ENCODE measurements at regions not wholly inside any gene's neighbourhood (a gene's known extent, or its start where the extent isn't known, plus 50 kb on each side); places are given as distances from the start of the nearest gene placed in this dataset.
"Not testable (repeated sequence)": the region's sequence is repeated elsewhere in the genome, so short reads cannot be mapped to it uniquely, and the experiment has no call there.

DNA sequence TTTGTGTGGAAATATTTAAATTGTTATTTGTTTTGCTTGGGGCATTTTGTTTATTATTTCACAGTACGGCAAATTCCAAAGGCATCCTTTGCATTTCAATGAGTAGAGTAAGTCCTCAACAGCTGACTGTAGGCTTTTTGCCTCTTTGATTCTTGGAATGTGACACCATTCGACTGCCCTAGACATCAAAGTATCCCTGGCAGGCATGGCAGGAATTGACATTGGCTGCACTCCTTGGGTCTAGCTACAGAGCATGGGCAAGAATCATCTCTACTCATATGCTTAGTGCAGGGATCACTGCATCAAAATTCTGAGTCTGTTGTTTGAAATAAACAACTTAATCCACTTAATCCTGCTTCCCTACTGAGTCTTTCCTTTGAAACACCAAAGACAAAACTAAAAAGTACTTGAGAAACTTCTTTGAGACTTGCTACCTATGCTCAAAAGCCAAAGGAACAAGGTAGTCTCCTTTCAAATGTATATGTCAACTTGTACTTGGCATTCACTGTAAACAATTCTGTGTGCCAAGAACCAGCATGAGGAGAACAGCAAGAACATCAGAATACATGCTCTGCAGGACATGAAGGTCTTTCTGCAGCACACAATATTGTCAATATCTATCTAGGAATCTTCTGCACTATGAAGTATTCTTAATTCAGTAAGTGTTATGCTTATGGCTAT lies 1569.0 kb upstream of the FLRT2 start:
- DNase-seq = no peak

DNA sequence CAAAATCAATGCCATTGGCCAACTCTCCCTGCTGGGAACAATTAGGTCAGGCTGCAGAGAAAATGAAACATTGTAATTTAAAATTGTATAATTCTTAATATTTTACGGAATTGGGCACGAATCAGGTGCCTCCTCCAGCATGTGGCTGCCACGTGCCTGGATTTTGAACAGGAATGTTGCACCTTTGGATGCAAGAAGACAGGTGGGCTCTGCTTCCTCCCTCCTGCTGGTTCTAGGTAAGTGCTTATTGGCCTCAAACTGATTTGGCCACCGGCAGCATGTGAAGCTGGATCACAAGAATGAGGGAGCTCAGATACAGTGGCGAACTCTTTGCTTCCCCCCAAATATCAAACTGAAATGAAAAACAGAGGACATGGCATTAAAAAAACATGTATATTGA lies 1559.9 kb upstream of the FLRT2 start:
- DNase-seq = no peak

DNA sequence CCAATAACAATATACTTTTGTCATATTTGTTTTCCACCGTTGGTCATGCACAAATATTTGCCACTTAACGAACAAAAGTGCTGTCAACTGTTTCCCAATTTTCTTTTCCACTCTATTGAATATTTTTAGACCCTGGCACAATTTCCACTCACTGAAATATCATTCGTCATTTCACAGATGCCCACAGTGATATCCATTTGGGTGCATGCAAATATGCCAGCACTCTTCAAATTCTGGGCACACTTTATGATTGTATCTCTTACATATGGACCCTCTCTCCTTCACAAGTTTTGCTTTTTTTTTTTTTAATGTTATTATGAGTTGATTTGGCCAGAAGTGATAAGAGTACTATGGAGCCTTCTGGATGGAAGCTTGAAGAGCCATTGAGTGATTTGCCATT lies 1557.3 kb upstream of the FLRT2 start:
- DNase-seq = no peak

DNA sequence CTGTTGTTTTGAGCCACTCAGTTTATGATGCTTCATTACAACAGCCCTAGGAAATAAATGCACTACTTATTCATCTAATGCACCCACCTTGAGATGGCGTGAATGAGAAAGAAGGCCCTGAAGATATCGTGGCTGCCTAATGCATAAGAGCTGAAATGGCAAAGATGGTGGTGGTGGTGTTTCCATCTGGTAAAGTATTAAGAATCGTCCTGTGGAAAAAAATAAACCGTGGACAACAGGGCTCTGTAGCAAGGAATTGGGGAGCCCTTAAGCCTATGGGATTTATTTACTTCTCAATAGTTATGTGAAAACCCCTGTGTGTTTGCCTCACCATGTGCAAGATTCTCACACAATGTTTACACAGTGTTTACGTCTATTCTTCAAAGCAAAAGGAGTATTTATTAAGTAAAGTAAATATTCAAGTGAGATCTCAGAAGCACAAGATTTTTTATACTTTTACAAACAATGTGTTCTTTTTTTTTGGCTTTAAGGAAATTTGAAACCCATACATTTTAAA lies 1555.2 kb upstream of the FLRT2 start:
- no peak for DNase-seq

DNA sequence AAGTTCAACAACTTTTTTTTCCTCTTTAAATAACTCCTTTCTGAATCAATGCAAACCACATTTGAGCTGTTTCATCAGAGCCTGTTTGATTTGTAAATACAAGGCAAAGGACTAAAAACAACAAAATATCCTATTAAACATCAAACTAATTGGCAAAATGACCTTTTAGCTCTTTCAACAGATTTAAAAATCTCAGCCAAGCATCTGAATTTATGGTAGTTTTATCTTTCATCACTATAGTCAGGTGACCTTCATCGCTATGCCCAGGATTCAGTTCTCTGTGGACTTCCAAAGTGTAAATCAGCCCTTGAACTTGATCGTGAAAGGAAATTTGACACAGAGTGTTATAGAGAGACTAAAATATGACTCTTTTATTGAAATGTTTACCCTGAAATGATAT lies 1554.5 kb upstream of the FLRT2 start:
- DNase-seq = no peak

DNA sequence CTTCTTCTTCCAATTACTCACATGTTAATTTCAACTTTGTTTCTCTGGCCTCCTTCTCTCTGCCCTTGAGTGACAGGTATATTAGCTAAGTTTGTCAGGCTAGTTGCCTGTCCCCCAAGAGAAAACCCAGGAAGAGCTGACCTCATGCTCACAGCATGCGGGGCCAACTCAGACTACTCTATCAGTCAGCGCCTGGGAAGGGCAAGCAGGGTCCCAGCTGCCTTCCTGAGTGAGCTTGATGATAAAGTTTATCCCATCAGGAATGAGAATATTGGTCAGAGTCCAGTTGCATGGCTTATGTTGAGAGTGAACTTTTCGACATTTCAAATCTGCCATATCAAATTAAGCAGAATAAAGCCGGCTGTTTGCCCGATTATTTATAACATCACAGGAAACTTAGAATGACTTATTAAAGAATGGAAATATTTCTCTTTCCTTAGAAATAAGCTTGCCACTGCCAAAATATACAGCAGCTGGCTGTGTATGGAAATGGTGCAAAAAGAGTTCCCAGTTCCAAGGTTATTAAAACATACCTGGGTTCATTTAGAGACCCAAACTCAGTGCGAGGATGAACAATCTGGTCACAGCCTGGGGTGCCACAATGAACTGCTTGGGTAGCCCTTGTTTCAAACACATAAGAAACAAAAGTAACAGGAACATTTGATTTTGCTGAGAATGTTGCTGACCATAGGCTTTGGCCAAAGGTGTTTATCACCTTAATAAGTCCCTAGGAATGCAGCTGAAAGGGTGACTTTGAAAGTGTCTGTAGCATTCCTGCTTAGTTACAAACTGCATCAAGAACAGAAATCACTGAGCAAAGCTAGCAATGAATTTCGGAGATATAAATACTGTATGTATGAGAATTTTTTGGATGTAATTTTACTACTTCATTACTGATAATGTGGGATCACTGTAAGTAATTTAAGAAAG lies 1553.8 kb upstream of the FLRT2 start:
- no peak for DNase-seq

DNA sequence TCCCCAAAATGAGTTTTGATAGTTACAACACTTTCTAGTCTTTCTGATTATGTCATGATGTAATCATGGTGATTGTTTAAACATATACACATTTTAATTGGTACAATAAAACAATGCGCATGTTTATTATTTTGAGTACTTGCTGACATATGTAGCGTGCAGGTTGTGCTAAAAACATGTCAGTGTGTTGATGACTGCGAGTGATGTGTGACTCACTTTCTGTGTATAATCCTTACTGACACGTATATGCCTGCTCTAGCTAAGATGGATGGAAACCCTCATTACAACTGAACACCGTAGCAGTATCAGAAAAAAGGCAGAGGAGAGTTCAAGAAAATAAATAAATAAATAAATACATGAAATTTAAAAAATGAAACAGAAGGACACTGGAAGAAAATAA lies 1552.4 kb upstream of the FLRT2 start:
- no peak for DNase-seq

DNA sequence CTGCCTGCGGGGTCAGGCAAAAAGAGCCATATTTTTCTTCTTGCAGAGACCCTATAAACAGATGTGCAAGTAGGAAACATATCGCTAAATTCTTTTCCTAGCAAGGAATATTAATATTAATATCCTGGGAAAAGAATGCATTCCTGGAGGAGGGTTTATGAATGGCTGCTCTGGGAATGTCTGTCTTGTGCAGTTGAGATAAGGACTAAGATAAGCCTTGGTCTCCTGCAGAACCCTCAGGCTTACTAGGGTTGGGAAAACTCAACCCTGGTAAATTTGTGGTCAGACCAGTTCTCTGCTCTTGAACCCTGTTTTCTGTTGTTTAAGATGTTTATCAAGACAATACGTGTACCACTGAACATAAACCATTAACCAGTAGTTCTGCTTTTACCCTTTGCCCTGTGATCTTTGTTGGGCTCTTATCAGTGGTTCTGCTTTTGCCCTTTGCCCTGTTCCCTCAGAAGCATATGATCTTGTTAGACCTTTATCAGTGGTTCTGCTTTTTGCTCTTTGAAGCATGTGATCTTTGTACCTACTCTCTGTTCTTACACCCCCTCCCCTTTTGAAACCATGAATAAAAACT lies 1548.2 kb upstream of the FLRT2 start:
- DNase-seq = not testable (repeated sequence)

DNA sequence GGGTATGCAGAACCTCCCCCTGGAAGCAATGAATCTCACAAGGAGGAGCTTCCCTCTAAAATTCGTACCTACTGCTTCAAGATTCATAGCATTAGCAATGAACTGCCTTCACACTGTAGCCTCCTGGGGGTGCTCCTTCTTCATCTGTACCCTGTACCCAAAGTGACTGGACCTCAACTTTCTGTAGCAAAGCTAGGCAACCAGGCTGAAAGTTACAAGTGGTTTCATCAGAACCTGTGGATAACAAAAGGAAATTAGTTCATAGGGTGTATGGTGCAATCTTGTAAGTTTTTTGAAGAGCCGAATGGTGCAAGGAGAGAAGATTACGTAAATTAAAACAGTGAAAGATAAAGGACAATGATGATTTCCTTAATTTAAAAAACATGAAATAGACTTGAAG lies 1541.7 kb upstream of the FLRT2 start:
- no peak for DNase-seq

DNA sequence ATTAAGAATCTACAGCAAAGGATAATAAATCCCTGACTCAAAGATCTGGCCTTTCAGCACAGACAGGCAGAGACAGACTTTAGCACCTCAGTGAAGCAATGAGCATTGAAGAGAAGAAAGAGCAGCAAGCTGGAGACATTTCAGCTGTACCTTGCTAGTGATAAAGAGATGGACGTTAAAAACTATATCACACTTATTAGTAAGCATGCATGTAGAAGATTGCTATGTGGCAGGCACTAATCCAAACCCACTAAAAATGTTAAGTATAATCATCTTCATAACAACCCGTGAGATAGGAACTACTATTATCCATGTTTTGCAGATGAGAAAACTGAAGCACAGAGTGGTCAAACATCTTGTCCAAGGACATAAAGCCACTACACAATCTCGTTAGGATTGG lies 1538.3 kb upstream of the FLRT2 start:
- DNase-seq = no peak

DNA sequence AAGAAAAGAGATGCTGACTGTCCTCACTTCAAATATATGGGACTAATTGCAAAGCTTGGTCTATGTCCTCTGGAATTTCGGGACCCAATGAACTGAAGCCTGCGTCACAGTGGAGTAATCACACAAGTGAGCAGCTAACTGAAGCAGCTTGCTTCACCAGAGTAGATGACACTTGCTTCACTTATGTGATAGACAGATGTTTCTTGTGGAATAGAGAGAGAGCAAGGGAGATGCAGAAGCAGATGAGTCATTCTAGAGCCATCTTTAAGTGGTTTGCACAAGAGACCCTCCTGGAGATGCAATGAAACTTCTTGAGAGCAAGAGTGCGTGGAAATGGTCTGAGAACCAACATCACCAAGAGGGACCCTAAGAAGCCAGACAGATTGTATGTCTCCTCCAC lies 1537.1 kb upstream of the FLRT2 start:
- no peak for DNase-seq

DNA sequence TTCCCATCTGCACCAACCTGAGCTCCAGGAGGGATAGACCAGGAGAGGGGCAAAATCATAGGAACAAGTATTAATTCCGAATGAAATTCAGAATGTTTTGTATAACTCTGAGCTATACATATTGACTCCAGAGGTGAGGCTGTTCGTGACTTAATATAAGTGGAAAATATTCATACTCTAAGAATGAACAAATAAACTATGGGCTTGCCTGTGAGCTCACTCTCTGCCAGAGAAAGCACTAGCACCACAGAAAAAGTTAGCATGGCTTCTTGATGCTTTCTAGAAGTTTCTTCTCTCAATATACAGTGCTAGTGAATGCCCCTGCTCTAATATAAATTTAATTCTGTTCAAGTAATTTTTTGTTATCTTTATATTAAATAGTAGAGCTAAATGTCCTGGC lies 1536.4 kb upstream of the FLRT2 start:
- no peak for DNase-seq

DNA sequence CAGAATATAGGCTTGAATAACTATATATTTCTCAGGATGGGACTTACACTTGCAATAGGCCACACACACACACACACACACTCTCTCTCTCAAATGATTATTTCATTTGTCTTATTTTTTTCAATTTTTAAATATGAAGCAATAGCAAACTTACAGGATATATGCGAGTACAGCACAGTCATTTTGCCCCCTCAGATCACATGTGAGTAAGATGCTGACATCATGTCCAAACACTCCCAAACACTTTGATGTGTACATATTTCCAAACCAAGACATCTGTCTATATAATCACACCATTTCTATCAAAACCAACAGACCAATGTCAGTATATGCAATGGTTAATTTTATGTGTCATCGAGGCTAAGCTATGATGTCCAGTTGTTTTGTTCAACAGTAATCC lies 1535.9 kb upstream of the FLRT2 start:
- DNase-seq = no peak

DNA sequence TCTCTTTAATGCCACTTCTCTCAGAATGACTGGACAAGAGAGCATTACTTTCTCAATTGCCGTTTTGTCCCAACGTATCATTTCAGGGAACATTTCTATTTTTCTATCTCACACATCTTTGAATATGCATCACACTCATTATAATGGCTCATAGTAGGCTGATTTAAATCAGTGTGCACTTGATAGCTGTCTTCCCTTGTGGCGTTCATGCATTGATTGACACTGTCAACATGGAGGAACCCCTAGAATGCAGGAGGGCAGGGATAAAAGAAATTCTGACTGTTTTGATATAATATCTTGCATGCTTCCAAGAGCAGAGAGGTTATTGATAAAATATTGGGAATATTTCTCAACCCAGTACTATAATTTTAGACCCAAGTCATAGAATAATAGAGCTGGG lies 1528.9 kb upstream of the FLRT2 start:
- no peak for DNase-seq

DNA sequence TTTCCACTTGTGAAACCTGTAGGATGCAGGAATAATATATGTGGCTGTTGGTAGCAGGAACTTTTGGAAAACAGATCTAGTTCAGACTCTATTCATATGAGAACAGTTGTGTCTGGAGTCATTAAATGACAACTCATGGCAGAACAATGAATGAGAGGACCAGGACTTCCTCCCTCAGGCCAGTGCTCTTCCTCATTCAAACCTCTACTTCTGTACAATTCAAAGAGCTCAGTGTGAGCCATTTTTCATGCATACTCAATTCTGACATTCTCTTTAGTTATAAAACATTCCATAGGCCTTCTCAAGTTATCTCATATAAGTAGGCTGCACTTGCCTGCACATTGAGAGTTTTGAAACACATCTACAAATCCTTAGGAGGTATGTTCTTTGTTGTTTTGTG lies 1526.6 kb upstream of the FLRT2 start:
- DNase-seq = no peak

DNA sequence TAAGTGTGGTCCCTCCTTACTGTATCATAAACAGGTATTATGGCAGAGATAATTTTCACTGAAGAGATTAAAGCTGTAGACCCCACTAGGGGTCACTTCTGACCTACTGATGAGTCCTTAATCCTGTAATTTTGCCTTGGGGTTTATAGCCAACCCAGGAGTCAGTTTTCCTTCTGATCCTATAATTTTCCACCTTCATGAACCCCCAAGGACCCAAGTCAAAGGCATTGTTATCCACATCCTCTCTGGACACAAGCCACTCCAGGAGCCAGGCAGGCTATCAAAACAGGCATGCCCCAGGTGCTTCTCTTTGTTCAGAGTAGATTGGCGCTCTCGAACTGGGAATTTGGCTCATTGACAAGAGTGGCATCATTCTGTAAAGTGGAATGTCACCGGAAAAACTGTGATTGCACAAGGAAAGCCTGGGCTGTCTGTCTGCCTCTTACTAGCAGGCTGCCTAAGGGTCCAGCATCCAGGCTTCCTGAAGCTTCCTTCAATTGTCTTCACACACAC lies 1523.2 kb upstream of the FLRT2 start:
- DNase-seq = no peak

DNA sequence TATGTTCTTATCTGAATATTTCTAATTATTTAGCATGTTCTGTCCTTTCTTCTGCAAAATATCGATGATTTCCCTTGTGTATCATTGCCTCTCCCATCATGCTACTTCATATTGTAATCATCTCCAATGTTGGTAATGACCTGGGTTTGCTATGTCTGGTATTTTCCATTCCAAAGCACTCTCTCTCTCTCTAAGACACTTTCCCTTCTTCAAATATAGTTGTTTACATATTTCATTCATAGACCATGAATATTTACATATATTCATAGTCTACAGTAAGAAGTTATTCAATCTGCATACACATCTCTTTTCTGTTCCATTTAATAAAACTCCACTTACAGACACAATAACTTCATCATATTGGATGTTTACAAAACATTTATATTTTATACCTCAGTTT lies 1516.5 kb upstream of the FLRT2 start:
- DNase-seq = no peak

DNA sequence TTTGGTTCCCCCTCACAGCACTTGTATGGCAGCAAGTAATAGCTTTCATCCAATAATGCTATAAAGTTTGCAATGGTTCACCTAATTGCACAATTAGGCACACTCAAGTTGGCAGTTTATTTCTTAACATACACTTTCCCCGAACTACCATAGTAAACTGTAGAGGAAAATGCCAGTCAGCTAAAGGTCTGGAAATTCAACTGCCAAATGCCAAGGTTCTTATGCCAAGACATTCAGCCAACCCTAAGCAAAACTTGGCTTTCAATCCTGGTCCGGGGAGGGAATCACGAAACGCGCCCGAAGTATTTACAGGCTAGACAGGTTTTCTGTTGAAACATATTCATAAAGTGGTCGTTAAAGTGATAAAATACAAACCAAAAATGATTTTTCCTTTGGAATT lies 1512.4 kb upstream of the FLRT2 start:
- DNase-seq = no peak

DNA sequence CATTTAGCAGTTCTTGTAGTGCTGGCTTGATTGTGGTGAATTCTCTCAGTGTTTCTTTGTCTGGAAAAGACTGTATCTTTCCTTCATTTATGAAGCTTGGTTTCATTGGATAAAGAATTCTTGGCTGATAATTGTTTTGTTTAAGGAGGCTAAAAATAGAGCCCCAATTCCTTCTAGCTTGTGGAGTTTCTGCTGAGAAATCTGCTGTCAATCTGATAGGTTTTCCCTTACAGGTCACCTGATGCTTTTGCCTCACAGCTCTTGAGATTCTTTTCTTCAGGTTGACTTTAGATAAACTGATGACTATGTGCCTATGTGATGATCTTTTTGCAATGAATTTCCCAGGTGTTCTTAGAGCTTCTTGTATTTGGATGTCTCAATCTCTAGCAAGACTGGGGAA lies 1508.5 kb upstream of the FLRT2 start:
- DNase-seq = no peak

DNA sequence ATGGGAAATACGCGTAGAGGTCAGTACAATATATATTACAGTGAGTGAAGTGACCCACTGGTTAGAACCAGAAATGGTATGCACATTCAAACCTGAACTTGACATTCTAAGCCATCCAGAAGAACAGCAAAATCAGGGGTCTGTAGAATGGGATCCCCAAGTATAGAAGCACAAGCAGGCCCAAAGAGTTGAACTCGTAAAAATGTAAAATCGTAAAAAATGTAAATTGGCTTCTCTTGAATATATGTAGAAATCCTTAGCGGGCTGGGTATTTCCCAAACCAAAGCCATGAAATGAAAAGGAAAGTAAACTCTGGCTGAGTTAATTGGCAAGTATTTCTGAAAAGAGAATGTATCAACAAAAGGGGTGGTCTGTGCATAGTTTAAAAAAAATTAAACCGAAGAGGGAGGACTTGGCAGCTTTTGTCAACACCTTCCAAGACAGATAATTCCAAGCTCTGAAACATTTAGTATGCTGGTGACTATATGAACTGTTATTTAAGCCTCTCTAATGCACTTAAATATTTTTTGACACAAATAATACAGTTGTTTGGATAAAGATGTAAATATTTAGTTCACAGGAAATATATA lies 1505.6 kb upstream of the FLRT2 start:
- DNase-seq = no peak

DNA sequence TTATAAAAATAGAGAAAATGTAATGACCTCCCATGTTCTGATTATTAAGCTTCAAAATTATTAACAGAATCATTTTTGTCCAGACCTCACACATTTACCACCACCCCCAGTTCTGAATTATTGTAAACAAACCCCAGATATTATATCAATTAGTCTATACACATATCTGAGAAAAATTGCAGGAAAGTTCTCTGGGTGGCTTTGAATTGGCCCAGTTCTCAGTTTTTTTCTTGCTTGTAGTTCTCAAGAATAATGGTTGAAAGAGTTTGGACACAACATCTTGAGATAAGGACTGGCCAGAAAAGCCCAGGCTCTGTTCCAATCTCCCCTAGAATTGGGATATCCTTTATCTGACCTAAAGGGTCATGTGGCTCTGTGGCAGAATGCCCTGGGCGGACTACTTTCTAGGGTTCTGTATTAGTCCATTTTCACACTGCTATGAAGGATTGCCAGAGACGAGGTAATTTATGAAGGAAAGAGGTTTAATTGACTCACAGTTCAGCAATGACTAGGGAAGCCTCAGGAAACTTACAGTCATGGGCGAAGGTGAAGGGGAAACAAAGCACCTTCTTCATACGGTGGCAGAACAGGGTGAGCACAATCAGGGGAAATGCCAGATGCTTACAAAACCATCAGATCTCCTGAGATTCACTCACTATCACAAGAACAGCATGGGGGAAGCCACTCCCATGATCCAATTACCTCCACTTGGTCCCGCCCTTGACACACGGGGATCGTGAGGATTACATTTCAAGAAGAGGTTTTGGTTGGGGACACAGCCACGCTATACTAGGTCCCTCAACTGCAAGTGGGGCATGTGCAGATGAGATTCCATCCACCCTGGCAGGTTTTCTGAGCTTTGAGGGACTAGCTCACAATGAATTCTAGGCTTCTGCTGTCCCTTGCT lies 1504.6 kb upstream of the FLRT2 start:
- DNase-seq = no peak

DNA sequence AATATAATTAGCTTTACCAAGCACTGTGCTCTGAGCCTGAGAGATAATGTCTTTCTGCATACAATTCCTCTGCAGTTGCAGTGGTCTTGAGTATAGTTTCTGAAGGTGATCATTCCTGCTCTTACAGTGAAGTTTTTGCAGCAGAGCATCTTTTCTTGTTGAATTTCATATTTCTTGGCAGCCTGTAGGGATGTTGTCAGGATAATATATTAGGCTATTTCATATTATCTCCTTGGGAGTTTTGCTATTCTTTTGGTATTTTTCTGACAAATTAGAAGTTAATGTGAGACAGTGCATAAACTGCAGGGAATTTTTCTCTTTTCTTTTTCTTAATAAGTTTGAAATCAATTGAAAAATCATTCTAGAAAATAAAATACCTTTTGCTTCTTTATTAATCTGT lies 1502.6 kb upstream of the FLRT2 start:
- DNase-seq = no peak
